ENCODE measurements at regions not wholly inside any gene's neighbourhood (a gene's known extent, or its start where the extent isn't known, plus 50 kb on each side); places are given as distances from the start of the nearest gene placed in this dataset.

- no peak for TF ChIP-seq SIX5 (IDR thresholded peaks at IDR 0.05; ENCODE audit: borderline replicate concordance in 1 of 2, insufficient read depth in 1 of 2, low read depth in 1 of 2, low read length in 2 of 2)
- TF ChIP-seq ZNF184 (CRISPR knock-in tag; IDR thresholded peaks at IDR 0.05): no peak
- TF ChIP-seq HNRNPK (IDR thresholded peaks at IDR 0.05; ENCODE audit: low read depth, low read length, poor library complexity, severe bottlenecking): no peak
- TF ChIP-seq ZNF217 (CRISPR knock-in tag; IDR thresholded peaks at IDR 0.05): no peak
- no peak for TF ChIP-seq KDM5B (IDR thresholded peaks at IDR 0.05; ENCODE audit: insufficient replicate concordance, low read depth, low read length)
- no peak for TF ChIP-seq ESRRB (CRISPR knock-in tag; IDR thresholded peaks at IDR 0.05; ENCODE audit: borderline replicate concordance)
- no peak for TF ChIP-seq RBFOX2 (IDR thresholded peaks at IDR 0.05; ENCODE audit: low read depth, low read length)
- TF ChIP-seq IFI16 (CRISPR knock-in tag; IDR thresholded peaks at IDR 0.05): no peak
- no peak for TF ChIP-seq ZNF174 (CRISPR knock-in tag; IDR thresholded peaks at IDR 0.05)
- TF ChIP-seq GABPB1 (CRISPR knock-in tag; IDR thresholded peaks at IDR 0.05): no peak
- no peak for TF ChIP-seq ARID4B (CRISPR knock-in tag; IDR thresholded peaks at IDR 0.05)
Observed at GRCh38 chr17:77580531-77581270, 377.8 kb upstream of the TNRC6C start (continued).
